Upper lobe of left lung (tissue), 6 donors: ENCODE measurements at regions not wholly inside any gene's neighbourhood (a gene's known extent, or its start where the extent isn't known, plus 50 kb on each side); places are given as distances from the start of the nearest gene placed in this dataset.

ENCODE experiments used
- ATAC-seq, 2 donors: fragments of 200-7000 bp; cut with Tn5 transposase; one replicate each; pipeline ENCODE4 v1.9.1; 2022; ENCODE audit warnings: mild to moderate bottlenecking in 2 of 2, moderate library complexity in 2 of 2; ENCODE audit not compliant: low FRiP score in 2 of 2
- DNase-seq, 2 donors: peaks; one replicate each; pipeline ENCODE4 v3.0.0-alpha.2; 2019 to 2020
- H3K27ac ChIP-seq, 4 donors: fragments of 200-600 bp; sonication (generic); one replicate each; pipeline ENCODE4 v1.5.1; 2016 to 2019
- H3K27me3 ChIP-seq, 4 donors: fragments of 200-600 bp; sonication (generic); one replicate each; pipeline ENCODE4 v1.5.1; 2017 to 2019
- H3K36me3 ChIP-seq, 4 donors: fragments of 200-600 bp; sonication (generic); one replicate each; pipeline ENCODE4 v1.5.1; 2016 to 2019
- H3K4me1 ChIP-seq, 4 donors: fragments of 200-600 bp; sonication (generic); one replicate each; pipeline ENCODE4 v1.5.1; 2018 to 2019
- H3K4me3 ChIP-seq, 4 donors: fragments of 200-600 bp; sonication (generic); one replicate each; pipeline ENCODE4 v1.5.1; 2017 to 2019; ENCODE audit warnings: mild to moderate bottlenecking in 2 of 4, moderate library complexity in 1 of 4
- H3K9me3 ChIP-seq, 4 donors: fragments of 200-600 bp; sonication (generic); one replicate each; pipeline ENCODE4 v1.5.1; 2018 to 2019
- EP300 ChIP-seq, 4 donors: sonication (generic); formaldehyde crosslinking; IDR thresholded peaks; one replicate each; pipeline ENCODE4 v1.5.1; 2017; ENCODE audit warnings: antibody characterized with exemption in 4 of 4, control low read depth in 2 of 4
- POLR2A ChIP-seq, 4 donors: fragments of 450-650 bp; IDR thresholded peaks; one replicate each; pipeline ENCODE4 v1.5.1; 2016 to 2017; ENCODE audit warnings: antibody characterized with exemption in 4 of 4, mild to moderate bottlenecking in 2 of 4
- POLR2AphosphoS5 ChIP-seq, 2 donors: sonication (generic); formaldehyde crosslinking; IDR thresholded peaks; one replicate each; pipeline ENCODE4 v1.5.1; 2017; ENCODE audit warnings: antibody characterized with exemption in 2 of 2
- WGBS, 2 donors: methylation state at CpG; one replicate each; pipeline ENCODE4 v1.1.5; 2017 to 2018; 5-methylcytosine and 5-hydroxymethylcytosine counted together
- TF ChIP-seq, protein P1 (sequence below), 6 experiments: fragments of 450-650 bp in 4 of 6; fragments of 200-600 bp in 2 of 6; sonication (generic) in 2 of 6; IDR thresholded peaks; one replicate each; pipeline ENCODE4 v1.5.1; 2016 to 2019; ENCODE audit warnings: antibody characterized with exemption in 6 of 6
- donor health status: DM: no; HTN: no; CAD: no; lungs with moderate emphysema.
- donor health status: DM: no; HTN: yes; CAD: no; lungs with severe emphysema.

DNA sequence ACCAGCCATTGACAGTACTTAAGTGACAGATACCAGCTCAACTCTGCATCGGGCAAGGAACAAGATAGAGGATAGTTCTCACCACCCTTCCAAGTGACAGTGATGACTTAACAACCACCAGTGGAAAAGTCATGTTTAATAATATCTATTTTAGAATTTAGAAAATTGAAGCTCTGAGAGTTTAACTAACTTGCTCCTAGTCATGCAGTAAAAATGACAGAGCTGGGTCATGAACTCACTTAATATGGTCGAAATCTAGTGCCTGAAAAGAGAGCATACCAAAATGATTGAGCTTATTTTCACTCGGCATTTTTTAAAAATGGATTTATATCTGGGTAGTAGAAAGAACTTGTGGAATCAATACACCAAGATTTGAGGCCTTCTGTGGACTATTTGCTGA is 367.8 kb upstream of the IGFBP3 start:
- ATAC-seq (no peak), DNase-seq (no peak)
- 85 to 89% methylated on average over 3 of the region's 3 CpGs for WGBS, 2 donors
- H3K27me3 ChIP-seq: no peaks in the 10 kb centered on the region
- H3K4me1 ChIP-seq: no peaks in the 10 kb centered on the region
- no peak overlapping the region for H3K27ac ChIP-seq
- H3K9me3 ChIP-seq: no peaks in the 10 kb centered on the region
- H3K4me3 ChIP-seq: no peak overlapping the region
- TF ChIP-seq EP300 (IDR thresholded peaks at IDR 0.05): no peak
- no peak for TF ChIP-seq POLR2AphosphoS5 (IDR thresholded peaks at IDR 0.05)
- TF ChIP-seq, protein P1, sequence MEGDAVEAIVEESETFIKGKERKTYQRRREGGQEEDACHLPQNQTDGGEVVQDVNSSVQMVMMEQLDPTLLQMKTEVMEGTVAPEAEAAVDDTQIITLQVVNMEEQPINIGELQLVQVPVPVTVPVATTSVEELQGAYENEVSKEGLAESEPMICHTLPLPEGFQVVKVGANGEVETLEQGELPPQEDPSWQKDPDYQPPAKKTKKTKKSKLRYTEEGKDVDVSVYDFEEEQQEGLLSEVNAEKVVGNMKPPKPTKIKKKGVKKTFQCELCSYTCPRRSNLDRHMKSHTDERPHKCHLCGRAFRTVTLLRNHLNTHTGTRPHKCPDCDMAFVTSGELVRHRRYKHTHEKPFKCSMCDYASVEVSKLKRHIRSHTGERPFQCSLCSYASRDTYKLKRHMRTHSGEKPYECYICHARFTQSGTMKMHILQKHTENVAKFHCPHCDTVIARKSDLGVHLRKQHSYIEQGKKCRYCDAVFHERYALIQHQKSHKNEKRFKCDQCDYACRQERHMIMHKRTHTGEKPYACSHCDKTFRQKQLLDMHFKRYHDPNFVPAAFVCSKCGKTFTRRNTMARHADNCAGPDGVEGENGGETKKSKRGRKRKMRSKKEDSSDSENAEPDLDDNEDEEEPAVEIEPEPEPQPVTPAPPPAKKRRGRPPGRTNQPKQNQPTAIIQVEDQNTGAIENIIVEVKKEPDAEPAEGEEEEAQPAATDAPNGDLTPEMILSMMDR (IDR thresholded peaks at IDR 0.05): no peak
- TF ChIP-seq POLR2A (IDR thresholded peaks at IDR 0.05): no peak
- no peaks in the 10 kb centered on the region for H3K36me3 ChIP-seq

DNA sequence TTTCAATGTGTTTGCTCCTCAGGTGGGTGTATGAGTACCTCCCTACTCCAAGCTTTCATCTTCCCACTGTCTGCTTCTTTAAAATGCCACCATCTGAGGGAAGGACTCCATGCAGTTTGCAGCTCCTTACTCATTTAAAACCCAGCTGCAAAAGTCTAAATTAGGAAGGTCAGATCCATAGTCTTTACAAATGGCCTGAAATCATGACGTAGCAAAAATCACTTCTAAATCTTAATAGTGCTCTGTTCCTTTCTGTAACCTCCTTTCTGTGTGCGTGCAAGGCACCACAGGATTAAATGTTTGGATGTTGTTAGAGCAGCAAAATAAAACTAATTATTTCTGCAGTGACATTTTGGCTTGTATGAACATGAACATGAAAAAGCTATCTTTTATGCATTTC is 366.9 kb upstream of the IGFBP3 start:
- Histone ChIP-seq H3K27me3 (no peaks in the 10 kb centered on the region), H3K27ac (no peak overlapping the region), H3K4me3 (no peak overlapping the region), H3K4me1 (no peaks in the 10 kb centered on the region), H3K9me3 (no peaks in the 10 kb centered on the region), H3K36me3 (no peaks in the 10 kb centered on the region)
- DNase-seq: no peak
- TF ChIP-seq POLR2AphosphoS5 (IDR thresholded peaks at IDR 0.05) (no peak), EP300 (IDR thresholded peaks at IDR 0.05) (no peak), POLR2A (IDR thresholded peaks at IDR 0.05) (no peak)
- TF ChIP-seq, protein P1 (IDR thresholded peaks at IDR 0.05): no peak
- WGBS, 2 donors: 94 to 97% methylated on average over 2 of the region's 2 CpGs
- no peak for ATAC-seq

GRCh38 chr7:46286957-46287356 is 365.9 kb upstream of the IGFBP3 start:
- DNase-seq: no peak
- TF ChIP-seq POLR2A (IDR thresholded peaks at IDR 0.05) (no peak), POLR2AphosphoS5 (IDR thresholded peaks at IDR 0.05) (no peak), EP300 (IDR thresholded peaks at IDR 0.05) (no peak)
- TF ChIP-seq, protein P1 (IDR thresholded peaks at IDR 0.05): no peak
- Histone ChIP-seq H3K9me3 (no peaks in the 10 kb centered on the region), H3K4me3 (no peak overlapping the region), H3K36me3 (no peaks in the 10 kb centered on the region), H3K27ac (no peak overlapping the region), H3K4me1 (no peaks in the 10 kb centered on the region), H3K27me3 (no peaks in the 10 kb centered on the region)
- no peak for ATAC-seq
- WGBS, 2 donors: 89 to 92% methylated on average over 2 of the region's 2 CpGs

- Histone ChIP-seq H3K9me3 (no peaks in the 10 kb centered on the region), H3K4me1 (no peaks in the 10 kb centered on the region), H3K27ac (no peak overlapping the region), H3K36me3 (no peaks in the 10 kb centered on the region), H3K4me3 (no peak overlapping the region), H3K27me3 (no peaks in the 10 kb centered on the region)
- ATAC-seq (no peak), DNase-seq (no peak)
- TF ChIP-seq, protein P1 (IDR thresholded peaks at IDR 0.05): no peak
- TF ChIP-seq POLR2A (IDR thresholded peaks at IDR 0.05) (no peak), EP300 (IDR thresholded peaks at IDR 0.05) (no peak), POLR2AphosphoS5 (IDR thresholded peaks at IDR 0.05) (no peak)
- 86 to 90% methylated on average over 2 of the region's 2 CpGs for WGBS, 2 donors
Measured at GRCh38 chr7:46286356-46286755, 365.3 kb upstream of the IGFBP3 start.

DNA sequence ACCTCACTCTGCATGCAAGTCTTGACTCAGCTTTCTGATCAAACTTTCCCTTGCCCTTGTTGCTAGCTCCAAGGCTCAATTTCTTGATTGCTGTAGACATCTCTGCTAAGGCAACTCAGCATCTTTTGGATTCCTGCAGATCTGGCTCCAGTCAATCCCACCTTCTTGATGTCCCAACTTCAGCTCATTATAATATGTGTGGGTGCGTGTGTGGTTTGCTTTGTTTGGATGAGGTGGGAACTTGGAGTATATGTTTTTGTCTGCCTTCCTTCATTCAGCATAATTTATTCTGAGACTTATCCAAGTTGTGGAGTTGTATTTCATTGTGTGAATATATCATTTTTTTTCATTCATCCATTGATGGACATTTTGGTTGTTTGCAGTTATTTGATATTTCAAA is 364.8 kb upstream of the IGFBP3 start:
- H3K4me3 ChIP-seq: no peak overlapping the region
- no peaks in the 10 kb centered on the region for H3K36me3 ChIP-seq
- no peaks in the 10 kb centered on the region for H3K9me3 ChIP-seq
- no peak for TF ChIP-seq POLR2A (IDR thresholded peaks at IDR 0.05)
- TF ChIP-seq POLR2AphosphoS5 (IDR thresholded peaks at IDR 0.05): no peak
- TF ChIP-seq, protein P1 (IDR thresholded peaks at IDR 0.05): no peak
- no peak for TF ChIP-seq EP300 (IDR thresholded peaks at IDR 0.05)
- no peaks in the 10 kb centered on the region for H3K27me3 ChIP-seq
- no peaks in the 10 kb centered on the region for H3K4me1 ChIP-seq
- no peak overlapping the region for H3K27ac ChIP-seq
- WGBS, 2 donors: 45 to 57% methylated on average over 1 of the region's 1 CpG
- no peak for DNase-seq
- no peak for ATAC-seq
